OCI-LY7 (cell line): ENCODE measurements at regions not wholly inside any gene's neighbourhood (a gene's known extent, or its start where the extent isn't known, plus 50 kb on each side); places are given as distances from the start of the nearest gene placed in this dataset.

Source experiments
- BruUV-seq: library from RNA; stranded (reverse); fragments of 400-500 nt; replicated peaks from 2 replicates; lab custom pipeline; 2021; lab: Mats Ljungman, UMichigan
- CTCF ChIA-PET: fragments of 300-600 bp; sonication (Branson Sonifier 250); formaldehyde crosslinking; loops from one replicate; lab custom pipeline; 2022; ENCODE audit warnings: antibody characterized with exemption; ENCODE audit not compliant: unreplicated experiment; lab: Charles Lee
- POLR2A ChIA-PET: fragments of 300-600 bp; sonication (Branson Sonifier 250); formaldehyde crosslinking; loops from one replicate; lab custom pipeline; 2022; ENCODE audit warnings: antibody characterized with exemption; lab: Charles Lee
- DNase-seq: peaks from one replicate; pipeline ENCODE4 v3.0.0-alpha.2; 2015; ENCODE audit warnings: low spot score
- H2AFZ ChIP-seq: fragments of 200-600 bp; sonication (generic), shearing (Covaris generic); 2 replicates; pipeline ENCODE4 v1.6.1; 2014; ENCODE audit warnings: mild to moderate bottlenecking, antibody characterized with exemption, low read length, moderate library complexity
- H3K27ac ChIP-seq: fragments of 200-600 bp; sonication (generic); 2 replicates; pipeline ENCODE4 v1.5.1; 2014; ENCODE audit warnings: mixed run types, low read depth, mild to moderate bottlenecking, moderate library complexity, low read length, inconsistent platforms; ENCODE audit not compliant: poor library complexity, severe bottlenecking
- H3K36me3 ChIP-seq: fragments of 200-600 bp; sonication (generic); 2 replicates; pipeline ENCODE4 v1.6.1; 2014; ENCODE audit warnings: mild to moderate bottlenecking, antibody characterized with exemption, low read length, moderate library complexity, mixed read lengths; ENCODE audit not compliant: insufficient read depth
- H3K4me1 ChIP-seq: fragments of 200-600 bp; sonication (generic); 2 replicates; pipeline ENCODE4 v1.5.1; 2014; ENCODE audit warnings: mild to moderate bottlenecking, low read length; ENCODE audit not compliant: insufficient read depth, poor library complexity, severe bottlenecking
- H3K4me2 ChIP-seq: fragments of 200-600 bp; sonication (generic); 2 replicates; pipeline ENCODE4 v1.6.1; 2014; ENCODE audit warnings: mild to moderate bottlenecking, low read length
- H3K4me3 ChIP-seq: fragments of 200-600 bp; sonication (generic); 2 replicates; pipeline ENCODE4 v1.5.1; 2014; ENCODE audit warnings: mild to moderate bottlenecking, low read depth, low read length; ENCODE audit not compliant: poor library complexity, severe bottlenecking
- H3K79me2 ChIP-seq: fragments of 200-600 bp; sonication (generic); 2 replicates; pipeline ENCODE4 v1.6.1; 2016; ENCODE audit warnings: low read depth, mild to moderate bottlenecking, low read length, moderate library complexity, mixed read lengths; ENCODE audit not compliant: insufficient read depth
- H3K9me2 ChIP-seq: fragments of 200-600 bp; sonication (generic); 2 replicates; pipeline ENCODE4 v1.6.1; 2016; ENCODE audit warnings: mild to moderate bottlenecking, low read length, mixed read lengths; ENCODE audit not compliant: insufficient read depth
- H3K9me3 ChIP-seq: fragments of 200-600 bp; sonication (generic); 2 replicates; pipeline ENCODE4 v1.6.1; 2014; ENCODE audit warnings: mild to moderate bottlenecking, mixed run types, low read length, mixed read lengths
- H4K20me1 ChIP-seq: fragments of 200-600 bp; sonication (generic); 2 replicates; pipeline ENCODE4 v1.6.1; 2014; ENCODE audit warnings: mild to moderate bottlenecking, antibody characterized with exemption, low read length, moderate library complexity, mixed read lengths; ENCODE audit not compliant: insufficient read depth
- EZH2phosphoT487 ChIP-seq: fragments of 200-600 bp; sonication (generic); IDR thresholded peaks from 2 replicates; pipeline ENCODE4 v1.6.1; 2018; ENCODE audit warnings: low read depth, borderline replicate concordance, mild to moderate bottlenecking, mixed run types, antibody characterized with exemption, low read length, moderate library complexity, mixed read lengths
- intact Hi-C: fragments of 100-400 bp; cut with micrococcal nuclease; formaldehyde crosslinking; loops from one replicate; pipeline ENCODE4 v1.10.0; 2022; ENCODE audit not compliant: unreplicated experiment
- TF ChIP-seq, protein P1 (sequence below): fragments of 200-600 bp; sonication (generic); conservative IDR thresholded peaks from 2 replicates; pipeline ENCODE4 v1.5.1; 2014; ENCODE audit warnings: mild to moderate bottlenecking, antibody characterized with exemption, low read length, moderate library complexity, mixed read lengths

DNA sequence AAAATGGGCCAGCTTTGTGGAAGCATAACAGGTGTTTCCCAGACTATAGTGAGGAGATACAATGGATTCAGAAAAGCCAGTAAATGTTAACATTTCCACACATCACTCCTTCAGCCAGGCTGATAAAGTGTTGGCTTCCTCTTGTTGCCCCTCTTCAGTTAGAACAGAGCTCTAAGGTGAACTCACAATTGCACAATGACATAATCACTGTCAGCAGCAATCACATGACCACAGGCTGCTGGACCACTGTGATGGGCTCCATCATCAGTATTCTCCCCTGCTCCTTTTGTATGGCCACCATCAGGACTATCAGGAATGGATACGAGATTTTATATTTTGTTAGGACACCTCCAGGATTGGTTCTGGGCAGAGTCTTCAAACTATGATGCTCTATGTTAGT, 849.4 kb upstream of the GHITM start:
- no peaks in the 10 kb centered on the region for H3K9me3 ChIP-seq
- ChIA-PET CTCF (no interaction called here), POLR2A (no interaction called here)
- H4K20me1 ChIP-seq: no peaks in the 10 kb centered on the region
- H3K9me2 ChIP-seq: no peaks in the 10 kb centered on the region
- H3K4me1 ChIP-seq: no peaks in the 10 kb centered on the region
- H3K4me3 ChIP-seq: no peak overlapping the region
- intact Hi-C loops: no loop called here
- no peak overlapping the region for H2AFZ ChIP-seq
- no peak overlapping the region for H3K4me2 ChIP-seq
- BruUV-seq: no TSS peak
- no peak for TF ChIP-seq EZH2phosphoT487
- TF ChIP-seq, protein P1, sequence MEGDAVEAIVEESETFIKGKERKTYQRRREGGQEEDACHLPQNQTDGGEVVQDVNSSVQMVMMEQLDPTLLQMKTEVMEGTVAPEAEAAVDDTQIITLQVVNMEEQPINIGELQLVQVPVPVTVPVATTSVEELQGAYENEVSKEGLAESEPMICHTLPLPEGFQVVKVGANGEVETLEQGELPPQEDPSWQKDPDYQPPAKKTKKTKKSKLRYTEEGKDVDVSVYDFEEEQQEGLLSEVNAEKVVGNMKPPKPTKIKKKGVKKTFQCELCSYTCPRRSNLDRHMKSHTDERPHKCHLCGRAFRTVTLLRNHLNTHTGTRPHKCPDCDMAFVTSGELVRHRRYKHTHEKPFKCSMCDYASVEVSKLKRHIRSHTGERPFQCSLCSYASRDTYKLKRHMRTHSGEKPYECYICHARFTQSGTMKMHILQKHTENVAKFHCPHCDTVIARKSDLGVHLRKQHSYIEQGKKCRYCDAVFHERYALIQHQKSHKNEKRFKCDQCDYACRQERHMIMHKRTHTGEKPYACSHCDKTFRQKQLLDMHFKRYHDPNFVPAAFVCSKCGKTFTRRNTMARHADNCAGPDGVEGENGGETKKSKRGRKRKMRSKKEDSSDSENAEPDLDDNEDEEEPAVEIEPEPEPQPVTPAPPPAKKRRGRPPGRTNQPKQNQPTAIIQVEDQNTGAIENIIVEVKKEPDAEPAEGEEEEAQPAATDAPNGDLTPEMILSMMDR: no peak
- no peak for DNase-seq
- no peak overlapping the region for H3K27ac ChIP-seq
- H3K79me2 ChIP-seq: no peaks in the 10 kb centered on the region
- H3K36me3 ChIP-seq: no peaks in the 10 kb centered on the region

DNA sequence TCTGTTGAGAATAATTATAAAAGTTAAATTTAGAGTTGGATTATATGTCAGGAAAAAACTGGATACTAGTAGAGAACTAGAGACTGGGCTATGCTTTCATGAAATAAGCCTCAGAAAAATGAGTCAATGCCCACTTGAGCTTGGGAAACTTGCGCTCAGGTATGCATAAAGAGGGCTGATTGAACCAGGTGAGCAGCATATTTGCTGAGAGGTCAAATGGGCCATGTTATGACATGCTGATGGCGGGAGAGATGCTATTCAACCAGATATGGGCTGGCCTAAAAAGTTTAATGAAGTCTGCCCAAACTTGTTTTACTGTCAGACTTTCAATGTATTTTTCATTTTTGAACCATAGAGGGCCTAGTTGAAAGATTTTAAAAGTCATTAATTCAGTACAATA, 837.6 kb upstream of the GHITM start:
- no peak for DNase-seq
- ChIA-PET CTCF (no interaction called here), POLR2A (no interaction called here)
- Histone ChIP-seq H3K4me2 (no peak overlapping the region), H3K36me3 (no peaks in the 10 kb centered on the region), H3K79me2 (no peaks in the 10 kb centered on the region), H4K20me1 (no peaks in the 10 kb centered on the region), H3K27ac (no peak overlapping the region), H3K9me3 (no peaks in the 10 kb centered on the region), H3K9me2 (no peaks in the 10 kb centered on the region), H3K4me3 (no peak overlapping the region), H2AFZ (no peak overlapping the region), H3K4me1 (no peaks in the 10 kb centered on the region)
- intact Hi-C loops: no loop called here
- no TSS peak for BruUV-seq
- TF ChIP-seq EZH2phosphoT487: no peak
- TF ChIP-seq, protein P1: no peak

DNA sequence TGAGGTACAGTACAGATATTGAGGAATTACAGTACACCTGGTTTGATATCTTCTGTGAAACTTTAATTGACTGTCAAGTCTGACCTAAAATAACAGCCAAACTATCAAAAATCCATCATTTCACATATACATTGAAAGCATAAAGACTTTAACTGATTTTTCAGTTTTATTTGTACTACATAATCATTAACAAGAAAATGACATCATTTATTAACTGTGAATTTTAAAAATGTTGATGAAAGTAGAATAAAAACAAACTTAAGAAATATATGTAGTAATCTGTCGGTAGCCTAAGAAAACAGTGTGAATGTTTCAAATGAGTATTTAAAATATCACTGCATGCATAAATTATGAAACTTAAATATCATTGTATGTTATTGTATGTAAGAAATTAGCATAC, 836.7 kb upstream of the GHITM start:
- no TSS peak for BruUV-seq
- Histone ChIP-seq H3K4me1 (no peaks in the 10 kb centered on the region), H3K27ac (no peak overlapping the region), H3K36me3 (no peaks in the 10 kb centered on the region), H3K4me3 (no peak overlapping the region), H2AFZ (no peak overlapping the region), H3K9me3 (no peaks in the 10 kb centered on the region), H3K9me2 (no peaks in the 10 kb centered on the region), H3K4me2 (no peak overlapping the region), H3K79me2 (no peaks in the 10 kb centered on the region), H4K20me1 (no peaks in the 10 kb centered on the region)
- POLR2A ChIA-PET: interaction anchor here (0.6 kb wide), 2 partner anchors 32 to 252 kb away, joined by 3 to 5 read pairs; no protein-coding TSS in a partner anchor
- TF ChIP-seq, protein P1: no peak
- no peak for TF ChIP-seq EZH2phosphoT487
- DNase-seq: no peak
- intact Hi-C loops: no loop called here
- CTCF ChIA-PET: no interaction called here
